Natural killer cell (primary cell): ENCODE measurements at regions not wholly inside any gene's neighbourhood (a gene's known extent, or its start where the extent isn't known, plus 50 kb on each side); places are given as distances from the start of the nearest gene placed in this dataset.

Experiments used
- ATAC-seq, 3 donors: fragments of 150-1000 bp in 2 of 3; fragments of 200-7000 bp in 1 of 3; cut with Tn5 transposase; 1 replicate in 1 of 3; 2 replicates in 2 of 3; pipeline ENCODE4 v1.10.0; 2021; ENCODE audit warnings: mild to moderate bottlenecking in 2 of 3, moderate library complexity in 2 of 3
- DNase-seq, 2 donors: peaks; one replicate each; pipeline versions ENCODE4 v3.0.0 to v3.0.0-alpha.2; 2013 to 2021; ENCODE audit warnings: mixed read lengths in 1 of 2
- H3K27ac ChIP-seq: one replicate; pipeline ENCODE4 v1.5.1; 2013; ENCODE audit warnings: mild to moderate bottlenecking, low read length
- H3K27me3 ChIP-seq: one replicate; pipeline ENCODE4 v1.6.1; 2013; ENCODE audit warnings: low read length; ENCODE audit not compliant: control insufficient read depth, insufficient read depth
- H3K36me3 ChIP-seq: one replicate; pipeline ENCODE4 v1.6.1; 2013; ENCODE audit warnings: low read length; ENCODE audit not compliant: control insufficient read depth, insufficient read depth
- H3K4me1 ChIP-seq: one replicate; pipeline ENCODE4 v1.6.1; 2013; ENCODE audit warnings: low read length; ENCODE audit not compliant: control insufficient read depth, insufficient read depth
- H3K4me3 ChIP-seq: one replicate; pipeline ENCODE4 v1.5.1; 2013; ENCODE audit warnings: low read length
- H3K9me3 ChIP-seq: one replicate; pipeline ENCODE4 v1.6.1; 2013; ENCODE audit warnings: low read length; ENCODE audit not compliant: control insufficient read depth, insufficient read depth
- H3K27ac Mint-ChIP-seq, 2 donors: one replicate each; pipeline ENCODE4 v1.8.0; 2022; ENCODE audit warnings: mild to moderate bottlenecking in 2 of 2, mixed read lengths in 2 of 2, moderate library complexity in 1 of 2
- H3K27me3 Mint-ChIP-seq, 2 donors: one replicate each; pipeline ENCODE4 v1.8.0; 2022; ENCODE audit warnings: low read depth in 2 of 2, mixed read lengths in 2 of 2
- H3K36me3 Mint-ChIP-seq: one replicate; pipeline ENCODE4 v1.8.0; 2022; ENCODE audit warnings: mixed read lengths
- H3K4me1 Mint-ChIP-seq, 2 donors: one replicate each; pipeline ENCODE4 v1.8.0; 2022; ENCODE audit warnings: mixed read lengths in 2 of 2
- H3K4me3 Mint-ChIP-seq: one replicate; pipeline ENCODE4 v1.8.0; 2022; ENCODE audit warnings: mild to moderate bottlenecking, moderate library complexity, mixed read lengths
- H3K9me3 Mint-ChIP-seq, 2 donors: one replicate each; pipeline ENCODE4 v1.8.0; 2022; ENCODE audit warnings: mixed read lengths in 2 of 2
- WGBS: methylation state at CpG from one replicate; pipeline ENCODE4 v1.1.7; 2013; ENCODE audit warnings: missing lambda C conversion rate; ENCODE audit not compliant: insufficient coverage; 5-methylcytosine and 5-hydroxymethylcytosine counted together
- intact Hi-C: fragments of 100-400 bp; cut with micrococcal nuclease; formaldehyde crosslinking; loops from one replicate; pipeline ENCODE4 v1.14.2; 2022
- TF ChIP-seq, protein P1 (sequence below): fragments of 200-600 bp; IDR thresholded peaks from one replicate; pipeline ENCODE4 v1.8.0; 2022; ENCODE audit warnings: antibody characterized with exemption

DNA sequence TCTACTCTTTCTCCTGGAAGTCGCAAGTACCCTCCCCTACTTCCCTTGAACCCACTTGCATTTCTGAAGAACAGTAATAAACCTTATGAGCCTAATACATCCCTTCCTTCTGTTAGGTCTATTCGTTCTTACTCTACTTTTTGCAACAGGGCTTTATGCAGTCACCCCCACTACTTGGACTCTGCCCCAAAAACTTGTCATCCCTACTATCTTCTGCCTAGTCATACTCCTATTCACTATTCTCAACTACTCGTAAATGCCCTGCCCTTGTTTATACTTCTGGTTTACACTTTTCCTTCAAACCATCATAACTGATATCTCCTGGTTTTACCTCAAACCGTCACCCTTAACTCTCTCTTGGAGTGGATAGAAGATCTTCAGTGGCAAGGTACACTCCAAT, 55.2 kb upstream of the SLIT2 start:
- no peaks in the 10 kb centered on the region for H3K27me3 ChIP-seq
- TF ChIP-seq, protein P1, sequence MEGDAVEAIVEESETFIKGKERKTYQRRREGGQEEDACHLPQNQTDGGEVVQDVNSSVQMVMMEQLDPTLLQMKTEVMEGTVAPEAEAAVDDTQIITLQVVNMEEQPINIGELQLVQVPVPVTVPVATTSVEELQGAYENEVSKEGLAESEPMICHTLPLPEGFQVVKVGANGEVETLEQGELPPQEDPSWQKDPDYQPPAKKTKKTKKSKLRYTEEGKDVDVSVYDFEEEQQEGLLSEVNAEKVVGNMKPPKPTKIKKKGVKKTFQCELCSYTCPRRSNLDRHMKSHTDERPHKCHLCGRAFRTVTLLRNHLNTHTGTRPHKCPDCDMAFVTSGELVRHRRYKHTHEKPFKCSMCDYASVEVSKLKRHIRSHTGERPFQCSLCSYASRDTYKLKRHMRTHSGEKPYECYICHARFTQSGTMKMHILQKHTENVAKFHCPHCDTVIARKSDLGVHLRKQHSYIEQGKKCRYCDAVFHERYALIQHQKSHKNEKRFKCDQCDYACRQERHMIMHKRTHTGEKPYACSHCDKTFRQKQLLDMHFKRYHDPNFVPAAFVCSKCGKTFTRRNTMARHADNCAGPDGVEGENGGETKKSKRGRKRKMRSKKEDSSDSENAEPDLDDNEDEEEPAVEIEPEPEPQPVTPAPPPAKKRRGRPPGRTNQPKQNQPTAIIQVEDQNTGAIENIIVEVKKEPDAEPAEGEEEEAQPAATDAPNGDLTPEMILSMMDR = no peak
- Mint-ChIP-seq H3K27ac (no peak overlapping the region), H3K9me3 (peaks cover 5 to 13% of the 10 kb centered on the region in 2 donors), H3K36me3 (no peaks in the 10 kb centered on the region), H3K4me1 (no peaks in the 10 kb centered on the region), H3K27me3 (no peaks in the 10 kb centered on the region), H3K4me3 (no peak overlapping the region)
- no peak overlapping the region for H3K4me3 ChIP-seq
- no peaks in the 10 kb centered on the region for H3K9me3 ChIP-seq
- no peak for DNase-seq
- no peak overlapping the region for H3K27ac ChIP-seq
- WGBS = 79% methylated on average over 4 of the region's 4 CpGs
- no peaks in the 10 kb centered on the region for H3K4me1 ChIP-seq
- no peak for ATAC-seq
- intact Hi-C loops = no loop called here
- no peaks in the 10 kb centered on the region for H3K36me3 ChIP-seq

DNA sequence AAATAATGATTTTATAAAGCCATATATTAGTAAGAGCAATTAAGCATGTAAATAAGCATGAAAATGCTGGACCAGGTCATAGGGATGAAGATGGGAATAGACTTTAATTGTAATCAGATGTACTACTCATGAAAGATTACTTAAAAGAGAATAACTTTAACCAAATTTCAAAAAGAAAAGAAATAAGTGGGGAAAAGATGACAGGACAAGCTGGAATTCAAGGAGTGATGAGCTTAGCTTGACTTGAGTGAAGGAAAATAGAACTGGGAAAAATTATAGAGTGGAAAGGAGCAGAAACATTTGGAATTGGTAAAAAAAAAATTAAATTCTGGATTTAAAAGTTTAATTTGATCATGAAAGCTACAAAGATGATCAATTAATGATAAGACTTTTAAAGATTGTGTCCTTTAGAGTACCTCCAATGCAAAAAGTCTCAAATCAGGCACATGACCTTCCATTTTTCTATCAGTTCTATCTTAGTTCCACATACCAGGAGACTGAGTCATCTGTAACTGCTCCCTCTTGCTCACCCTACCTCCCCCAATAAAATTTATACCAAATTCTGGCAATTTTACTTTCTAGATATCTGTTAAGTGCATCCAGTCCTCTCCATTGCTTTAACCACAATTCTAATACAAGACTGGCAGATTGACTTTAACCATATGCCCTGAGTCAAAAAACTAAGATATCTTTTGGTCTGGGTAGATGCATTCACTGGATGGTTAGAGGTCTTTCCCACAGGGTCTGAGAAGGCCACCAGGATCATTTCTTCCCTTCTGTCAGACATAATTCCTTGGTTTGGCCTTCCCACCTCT, 56.4 kb upstream of the SLIT2 start:
- H3K4me3 ChIP-seq = no peak overlapping the region
- Mint-ChIP-seq H3K4me1 (no peaks in the 10 kb centered on the region), H3K9me3 (peaks cover 8 to 13% of the 10 kb centered on the region in 2 donors), H3K36me3 (no peaks in the 10 kb centered on the region), H3K27me3 (no peaks in the 10 kb centered on the region), H3K4me3 (no peak overlapping the region), H3K27ac (no peak overlapping the region)
- H3K27me3 ChIP-seq = no peaks in the 10 kb centered on the region
- no peak for ATAC-seq
- intact Hi-C loops = no loop called here
- H3K27ac ChIP-seq = no peak overlapping the region
- H3K4me1 ChIP-seq = no peaks in the 10 kb centered on the region
- H3K36me3 ChIP-seq = no peaks in the 10 kb centered on the region
- no peaks in the 10 kb centered on the region for H3K9me3 ChIP-seq
- no peak for DNase-seq
- TF ChIP-seq, protein P1 = no peak

DNA sequence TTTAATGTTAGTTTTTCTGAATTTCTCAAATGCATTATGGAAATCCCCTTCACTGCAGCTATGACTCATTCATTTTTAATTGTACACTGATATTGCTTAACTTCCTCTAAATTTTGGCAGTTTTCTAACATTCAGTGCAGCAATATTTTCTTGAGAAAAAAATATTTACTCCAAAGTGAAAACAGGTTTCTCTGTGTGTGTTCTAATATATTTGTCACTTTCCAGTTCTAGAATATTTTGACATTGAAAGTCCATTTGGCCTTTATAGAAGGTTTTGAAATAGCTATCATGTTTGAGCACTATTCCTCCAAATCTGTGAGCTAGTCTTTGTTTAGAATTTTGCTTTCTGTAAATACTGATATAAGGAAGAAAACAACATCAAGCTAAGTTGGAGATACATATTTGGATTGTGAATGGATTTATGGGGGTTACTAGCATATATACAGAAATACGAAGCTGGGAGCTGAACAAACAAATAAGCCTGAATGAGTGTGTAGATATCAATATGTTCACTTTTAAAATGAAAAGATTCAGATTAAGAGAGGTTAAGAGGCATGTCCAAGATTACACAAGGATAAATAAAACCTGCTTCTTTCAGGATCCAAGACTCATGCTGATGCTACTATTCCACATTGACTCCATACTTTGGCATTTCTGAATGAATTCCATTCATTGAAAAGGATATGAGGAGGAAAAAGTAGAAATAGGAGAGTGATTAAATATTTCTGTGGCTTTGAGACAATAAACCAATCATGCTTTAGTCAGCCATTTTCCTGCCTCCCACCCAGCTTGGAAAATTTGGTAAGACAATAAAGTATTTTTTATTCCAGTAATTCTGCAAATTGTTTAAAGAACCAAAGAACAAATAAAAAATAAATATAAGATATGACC, 57.3 kb upstream of the SLIT2 start:
- ATAC-seq (no peak), DNase-seq (no peak)
- Mint-ChIP-seq H3K36me3 (peaks cover 5% of the 10 kb centered on the region), H3K27ac (no peak overlapping the region), H3K4me3 (no peak overlapping the region), H3K27me3 (no peaks in the 10 kb centered on the region), H3K4me1 (no peaks in the 10 kb centered on the region), H3K9me3 (peaks cover 12 to 15% of the 10 kb centered on the region in 2 donors)
- no peak overlapping the region for H3K4me3 ChIP-seq
- TF ChIP-seq, protein P1 = no peak
- intact Hi-C loops = no loop called here
- H3K27me3 ChIP-seq = no peaks in the 10 kb centered on the region
- H3K27ac ChIP-seq = no peak overlapping the region
- 67% methylated on average over 1 of the region's 1 CpG for WGBS
- no peaks in the 10 kb centered on the region for H3K36me3 ChIP-seq
- no peaks in the 10 kb centered on the region for H3K9me3 ChIP-seq
- no peaks in the 10 kb centered on the region for H3K4me1 ChIP-seq
